LNCaP clone FGC (cell line): ENCODE measurements at regions not wholly inside any gene's neighbourhood (a gene's known extent, or its start where the extent isn't known, plus 50 kb on each side); places are given as distances from the start of the nearest gene placed in this dataset.

ENCODE experiments used
- DNase-seq: peaks from one replicate; pipeline ENCODE4 v3.0.0-alpha.2; 2011; ENCODE audit warnings: low read depth
- H3K4me3 ChIP-seq: 2 replicates; pipeline ENCODE4 v1.5.1; 2011; ENCODE audit warnings: mild to moderate bottlenecking, low read depth, low read length, control low read depth
- TF ChIP-seq, protein P1 (sequence below): IDR thresholded peaks from 2 replicates; pipeline ENCODE4 v1.5.1; 2012; ENCODE audit warnings: mild to moderate bottlenecking; ENCODE audit not compliant: control insufficient read depth, insufficient read depth; ENCODE audit errors: extremely low read depth

DNA sequence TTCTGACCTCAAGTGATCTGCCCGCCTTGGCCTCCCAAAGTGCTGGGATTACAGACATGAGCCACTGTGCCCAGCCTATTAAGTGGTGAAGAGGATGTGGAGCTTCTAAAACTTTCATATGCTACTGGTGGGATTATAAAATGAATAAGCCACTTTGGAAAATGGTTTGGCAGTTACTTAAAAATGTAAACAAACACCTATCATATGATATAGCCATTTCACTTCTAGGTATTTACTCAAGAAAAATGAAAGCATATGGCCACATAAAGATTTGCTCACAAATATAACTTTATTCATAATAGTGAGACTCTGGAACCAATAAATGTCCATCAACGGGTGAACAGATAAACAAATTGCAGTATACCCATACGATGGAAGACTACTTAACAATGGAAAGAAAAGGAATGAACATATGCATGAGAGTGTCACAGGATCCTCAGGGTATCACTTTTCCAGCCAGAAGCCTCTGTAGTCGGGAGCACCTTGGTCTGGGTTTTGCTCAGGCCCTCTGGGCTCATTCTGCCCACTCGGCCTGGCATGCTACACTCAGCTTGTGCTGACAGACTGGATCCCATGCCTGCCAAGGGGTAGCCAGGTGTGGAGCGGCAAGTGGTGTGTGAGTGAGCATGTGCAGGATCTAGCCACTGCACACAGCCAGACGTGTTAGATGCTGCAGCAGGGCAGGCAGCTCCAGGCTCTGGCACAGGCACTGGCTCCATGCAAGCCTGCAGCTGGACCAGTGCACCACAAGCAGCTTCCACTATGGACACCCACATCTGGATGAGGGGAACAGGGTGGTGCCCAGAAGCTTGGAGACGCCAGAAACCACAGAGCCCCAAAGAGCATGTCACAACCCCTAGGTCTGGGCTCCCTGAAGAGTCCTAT lies 213.2 kb upstream of the DIO3 start:
- DNase-seq: no peak
- TF ChIP-seq, protein P1, sequence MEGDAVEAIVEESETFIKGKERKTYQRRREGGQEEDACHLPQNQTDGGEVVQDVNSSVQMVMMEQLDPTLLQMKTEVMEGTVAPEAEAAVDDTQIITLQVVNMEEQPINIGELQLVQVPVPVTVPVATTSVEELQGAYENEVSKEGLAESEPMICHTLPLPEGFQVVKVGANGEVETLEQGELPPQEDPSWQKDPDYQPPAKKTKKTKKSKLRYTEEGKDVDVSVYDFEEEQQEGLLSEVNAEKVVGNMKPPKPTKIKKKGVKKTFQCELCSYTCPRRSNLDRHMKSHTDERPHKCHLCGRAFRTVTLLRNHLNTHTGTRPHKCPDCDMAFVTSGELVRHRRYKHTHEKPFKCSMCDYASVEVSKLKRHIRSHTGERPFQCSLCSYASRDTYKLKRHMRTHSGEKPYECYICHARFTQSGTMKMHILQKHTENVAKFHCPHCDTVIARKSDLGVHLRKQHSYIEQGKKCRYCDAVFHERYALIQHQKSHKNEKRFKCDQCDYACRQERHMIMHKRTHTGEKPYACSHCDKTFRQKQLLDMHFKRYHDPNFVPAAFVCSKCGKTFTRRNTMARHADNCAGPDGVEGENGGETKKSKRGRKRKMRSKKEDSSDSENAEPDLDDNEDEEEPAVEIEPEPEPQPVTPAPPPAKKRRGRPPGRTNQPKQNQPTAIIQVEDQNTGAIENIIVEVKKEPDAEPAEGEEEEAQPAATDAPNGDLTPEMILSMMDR: no peak
- H3K4me3 ChIP-seq: no peak overlapping the region

DNA sequence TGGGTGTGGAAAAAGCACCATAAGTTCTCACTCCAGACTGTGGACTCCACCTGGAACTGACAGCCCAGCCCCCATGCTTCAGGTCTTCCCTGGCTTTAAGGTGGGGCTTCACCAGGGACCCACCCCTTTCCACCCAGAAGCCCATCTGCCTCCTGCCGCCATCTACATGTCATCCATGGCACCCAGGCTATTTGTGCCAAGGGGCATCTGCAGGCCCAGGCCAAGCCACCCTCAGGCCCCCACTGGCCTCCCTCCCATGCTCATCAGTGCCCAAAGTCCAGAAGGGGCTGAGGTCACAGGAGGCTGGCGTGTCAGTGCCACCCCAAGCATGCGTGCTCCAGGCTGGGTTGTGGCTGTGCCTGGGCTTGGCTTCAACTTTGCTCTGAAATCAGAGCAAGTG lies 212.2 kb upstream of the DIO3 start:
- no peak for DNase-seq
- H3K4me3 ChIP-seq: no peak overlapping the region
- TF ChIP-seq, protein P1: no peak

- TF ChIP-seq, protein P1: no peak
- DNase-seq: no peak
- H3K4me3 ChIP-seq: no peak overlapping the region
Observed at GRCh38 chr14:101350021-101350420, 211.3 kb upstream of the DIO3 start.

GRCh38 chr14:101350691-101351090 lies 210.6 kb upstream of the DIO3 start:
- TF ChIP-seq, protein P1: no peak
- DNase-seq: no peak
- no peak overlapping the region for H3K4me3 ChIP-seq

DNA sequence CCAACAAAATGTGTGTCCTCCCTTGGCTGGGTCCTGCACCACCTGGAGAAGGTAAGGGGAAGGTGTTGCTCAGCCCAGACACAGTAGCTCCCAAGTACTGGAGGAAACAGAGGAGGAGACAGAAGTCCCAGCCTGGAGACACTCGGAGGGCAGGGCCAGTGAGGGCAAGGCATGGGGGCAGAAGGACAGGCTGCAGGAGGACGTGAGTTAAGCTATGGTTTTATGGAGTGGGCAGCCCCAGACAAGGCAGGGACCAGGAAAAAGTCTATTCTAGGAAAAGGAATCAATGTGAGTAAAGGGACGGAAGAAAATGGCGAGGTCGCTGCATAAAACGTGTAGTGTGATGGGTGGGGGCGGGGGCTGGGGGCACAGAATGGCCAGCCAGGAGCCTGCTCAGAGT lies 210.1 kb upstream of the DIO3 start:
- H3K4me3 ChIP-seq: no peak overlapping the region
- TF ChIP-seq, protein P1: no peak
- no peak for DNase-seq

- TF ChIP-seq, protein P1: no peak
- no peak overlapping the region for H3K4me3 ChIP-seq
- DNase-seq: no peak
Observed at GRCh38 chr14:101351769-101352168, 209.5 kb upstream of the DIO3 start.

DNA sequence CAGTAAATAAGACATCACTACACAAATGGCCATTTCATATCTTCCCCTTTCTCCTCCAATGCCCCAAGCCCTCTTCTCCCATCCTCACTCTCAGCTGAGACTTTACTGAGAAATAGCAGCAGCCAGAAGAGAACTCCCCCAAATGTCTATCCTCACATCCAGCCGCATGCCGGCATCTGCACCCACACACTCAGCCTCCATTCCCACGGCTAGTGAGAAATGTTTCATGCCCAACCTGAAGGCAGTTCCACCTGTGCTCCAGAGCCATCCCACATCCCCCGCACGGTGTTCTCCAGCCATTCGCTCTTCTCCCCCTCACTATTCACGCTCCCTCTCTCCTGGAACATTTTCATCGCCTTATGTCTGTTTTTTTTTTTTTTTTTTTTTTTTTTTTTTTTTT lies 208.7 kb upstream of the DIO3 start:
- TF ChIP-seq, protein P1: no peak
- no peak for DNase-seq
- H3K4me3 ChIP-seq: no peak overlapping the region
